AG10803 (cell line): ENCODE measurements at regions not wholly inside any gene's neighbourhood (a gene's known extent, or its start where the extent isn't known, plus 50 kb on each side); places are given as distances from the start of the nearest gene placed in this dataset.
"Not testable (repeated sequence)": the region's sequence is repeated elsewhere in the genome, so short reads cannot be mapped to it uniquely, and the experiment has no call there.

ENCODE experiments used
- DNase-seq: peaks from one replicate; pipeline ENCODE4 v3.0.0; 2010; ENCODE audit warnings: low read depth
- H3K4me3 ChIP-seq: 2 replicates; pipeline ENCODE4 v1.5.1; 2011; ENCODE audit warnings: mild to moderate bottlenecking, low read length, control low read depth
- TF ChIP-seq, protein P1 (sequence below): conservative IDR thresholded peaks from 2 replicates; pipeline ENCODE4 v1.5.1; 2011; ENCODE audit warnings: mild to moderate bottlenecking, low read length, control low read depth, inconsistent platforms

- TF ChIP-seq, protein P1, sequence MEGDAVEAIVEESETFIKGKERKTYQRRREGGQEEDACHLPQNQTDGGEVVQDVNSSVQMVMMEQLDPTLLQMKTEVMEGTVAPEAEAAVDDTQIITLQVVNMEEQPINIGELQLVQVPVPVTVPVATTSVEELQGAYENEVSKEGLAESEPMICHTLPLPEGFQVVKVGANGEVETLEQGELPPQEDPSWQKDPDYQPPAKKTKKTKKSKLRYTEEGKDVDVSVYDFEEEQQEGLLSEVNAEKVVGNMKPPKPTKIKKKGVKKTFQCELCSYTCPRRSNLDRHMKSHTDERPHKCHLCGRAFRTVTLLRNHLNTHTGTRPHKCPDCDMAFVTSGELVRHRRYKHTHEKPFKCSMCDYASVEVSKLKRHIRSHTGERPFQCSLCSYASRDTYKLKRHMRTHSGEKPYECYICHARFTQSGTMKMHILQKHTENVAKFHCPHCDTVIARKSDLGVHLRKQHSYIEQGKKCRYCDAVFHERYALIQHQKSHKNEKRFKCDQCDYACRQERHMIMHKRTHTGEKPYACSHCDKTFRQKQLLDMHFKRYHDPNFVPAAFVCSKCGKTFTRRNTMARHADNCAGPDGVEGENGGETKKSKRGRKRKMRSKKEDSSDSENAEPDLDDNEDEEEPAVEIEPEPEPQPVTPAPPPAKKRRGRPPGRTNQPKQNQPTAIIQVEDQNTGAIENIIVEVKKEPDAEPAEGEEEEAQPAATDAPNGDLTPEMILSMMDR: no peak
- H3K4me3 ChIP-seq: no peak overlapping the region
- no peak for DNase-seq
Measured at GRCh38 chr6:135555550-135555949, 58.0 kb upstream of the AHI1 start.

- H3K4me3 ChIP-seq: no peak overlapping the region
- DNase-seq: no peak
- TF ChIP-seq, protein P1: no peak
Measured at GRCh38 chr6:135557582-135557981, 60.0 kb upstream of the AHI1 start.

DNA sequence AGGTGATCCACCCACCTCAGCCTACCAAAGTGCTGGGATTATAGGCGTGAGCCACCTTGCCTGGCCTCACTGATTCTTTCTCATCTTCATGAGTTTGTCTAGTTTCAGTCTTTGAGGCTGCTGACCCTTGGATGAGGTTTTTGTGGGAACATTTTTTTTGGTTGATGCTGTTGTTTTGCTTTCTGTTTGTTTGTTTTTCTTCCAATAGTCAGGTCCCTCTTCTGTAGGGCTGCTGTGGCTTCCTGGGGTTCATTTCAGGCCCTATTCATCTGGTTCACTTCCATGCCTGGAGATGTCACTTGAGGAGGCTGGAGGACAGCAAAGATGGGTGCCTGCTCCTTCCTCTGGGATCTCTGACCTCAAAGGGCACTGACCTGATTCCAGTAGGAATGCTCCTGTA is 68.1 kb upstream of the AHI1 start:
- H3K4me3 ChIP-seq, DNase-seq: not testable (repeated sequence)

DNA sequence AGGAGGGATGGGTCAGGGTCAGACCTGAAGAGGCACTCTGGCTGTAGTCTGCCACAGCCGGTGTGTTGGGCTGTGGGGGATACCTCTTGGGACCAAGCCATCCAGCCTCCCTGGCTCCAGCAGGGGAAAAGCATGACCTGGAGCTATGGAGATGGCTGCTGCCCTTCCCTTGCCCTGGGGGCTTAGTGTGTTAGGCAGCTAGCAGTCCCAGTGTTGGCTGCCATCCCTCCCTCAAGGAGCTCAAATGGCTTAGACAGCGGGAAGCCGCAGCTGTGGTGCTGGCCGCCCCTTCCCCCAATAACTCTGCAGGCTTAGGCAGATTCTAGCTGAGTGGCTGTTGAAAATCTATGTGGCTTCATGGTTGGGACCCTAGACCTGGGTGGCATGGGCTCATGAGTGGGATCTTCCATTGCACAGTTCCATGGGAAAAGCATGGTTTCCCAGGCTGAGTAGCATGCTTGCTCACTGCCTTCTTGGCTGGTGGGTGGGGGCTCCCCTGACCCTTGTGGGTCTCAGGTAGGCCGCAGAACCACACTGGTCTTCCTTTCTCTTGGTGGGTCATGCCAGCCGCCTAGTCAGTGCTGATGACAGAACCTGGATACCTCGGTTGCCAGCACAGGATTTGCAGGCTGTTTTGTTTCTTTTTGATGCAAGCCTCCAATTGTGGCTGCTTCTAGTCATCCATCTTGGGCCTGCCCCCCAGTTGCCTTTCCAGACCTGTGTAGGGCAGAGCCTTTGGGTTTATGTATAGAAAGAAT is 69.0 kb upstream of the AHI1 start:
- DNase-seq: no peak
- no peak overlapping the region for H3K4me3 ChIP-seq
- TF ChIP-seq, protein P1: no peak

- TF ChIP-seq, protein P1: no peak
- no peak overlapping the region for H3K4me3 ChIP-seq
- DNase-seq: no peak
Measured at GRCh38 chr6:135567375-135568083, 70.0 kb upstream of the AHI1 start.

- peak; percentile 41 for DNase-seq
- no peak overlapping the region for H3K4me3 ChIP-seq
- TF ChIP-seq, protein P1: no peak
Measured at GRCh38 chr6:135568379-135568778, 70.8 kb upstream of the AHI1 start.

DNA sequence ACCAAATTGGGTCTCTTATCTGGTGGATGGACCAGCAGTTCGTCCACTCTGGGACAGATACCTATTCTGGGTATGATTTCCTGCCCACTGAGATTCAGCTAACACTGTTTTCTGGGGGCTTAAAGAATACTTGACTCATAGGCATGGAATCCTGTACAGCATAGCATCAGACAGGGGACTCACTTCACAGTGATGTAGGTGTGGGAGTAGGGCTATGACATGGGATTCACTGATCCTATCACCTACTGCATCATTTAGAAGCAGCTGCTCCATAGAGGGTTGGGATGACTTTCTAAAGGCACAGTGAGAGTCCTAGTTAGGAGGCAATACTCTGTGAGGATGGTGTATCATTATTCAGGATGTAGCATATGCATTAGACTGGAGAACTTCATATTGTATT is 74.5 kb upstream of the AHI1 start:
- no peak overlapping the region for H3K4me3 ChIP-seq
- DNase-seq: no peak
- TF ChIP-seq, protein P1: no peak
